NCI-H2107 treated with DMSO at 0.1 percent for 48 hours (cell line): ENCODE measurements at regions not wholly inside any gene's neighbourhood (a gene's known extent, or its start where the extent isn't known, plus 50 kb on each side); places are given as distances from the start of the nearest gene placed in this dataset.
"Not testable (repeated sequence)": the region's sequence is repeated elsewhere in the genome, so short reads cannot be mapped to it uniquely, and the experiment has no call there.

Experiments used
- DNase-seq: peaks from one replicate; lab custom pipeline; 2025; ENCODE audit not compliant: unreplicated experiment; lab: John Stamatoyannopoulos, UW

GRCh38 chr2:240369335-240369734 is 66.1 kb upstream of the GPC1 start:
- DNase-seq, result no peak

GRCh38 chr2:240369801-240370585 is 65.5 kb upstream of the GPC1 start:
- no peak for DNase-seq

- DNase-seq, result no peak
Observed at GRCh38 chr2:240371129-240372000, 64.1 kb upstream of the GPC1 start.

GRCh38 chr2:240372101-240372500 is 63.4 kb upstream of the GPC1 start:
- no peak for DNase-seq

GRCh38 chr2:240373289-240373885 is 62.1 kb upstream of the GPC1 start:
- no peak for DNase-seq

GRCh38 chr2:240374085-240374907 is 61.2 kb upstream of the GPC1 start:
- no peak for DNase-seq

- DNase-seq, result no peak
Observed at GRCh38 chr2:240375024-240375645, 60.3 kb upstream of the GPC1 start.

GRCh38 chr2:240376739-240377138 is 58.7 kb upstream of the GPC1 start:
- DNase-seq, result no peak

GRCh38 chr2:240377366-240377765 is 58.1 kb upstream of the GPC1 start:
- no peak for DNase-seq

GRCh38 chr2:240379089-240379636 is 56.3 kb upstream of the GPC1 start:
- no peak for DNase-seq

- no peak for DNase-seq
Observed at GRCh38 chr2:240383099-240383758, 52.2 kb upstream of the GPC1 start.

- no peak for DNase-seq
Observed at GRCh38 chr2:240383871-240384700, 51.4 kb upstream of the GPC1 start.

- DNase-seq, result no peak
Observed at GRCh38 chr2:240384711-240385450, 50.6 kb upstream of the GPC1 start.

GRCh38 chr2:240385451-240386161 is 49.9 kb upstream of the GPC1 start:
- not testable (repeated sequence) for DNase-seq
